WTC11 (cell line): ENCODE measurements at regions not wholly inside any gene's neighbourhood (a gene's known extent, or its start where the extent isn't known, plus 50 kb on each side); places are given as distances from the start of the nearest gene placed in this dataset.

ENCODE experiments used
- ATF2 ChIP-seq: sonication (generic); formaldehyde crosslinking; IDR thresholded peaks from 2 replicates; pipeline ENCODE4 v1.8.1; 2022; ENCODE audit warnings: low read depth, missing genetic modification reagents, borderline replicate concordance
- ATF3 ChIP-seq: sonication (generic); formaldehyde crosslinking; conservative IDR thresholded peaks from 2 replicates; pipeline ENCODE4 v1.8.1; 2022; ENCODE audit warnings: mild to moderate bottlenecking, missing genetic modification reagents
- CTCF ChIP-seq: fragments of 200-600 bp; IDR thresholded peaks from 2 replicates; pipeline ENCODE4 v1.8.0; 2022; ENCODE audit warnings: antibody characterized with exemption
- ERG ChIP-seq: fragments of 250-450 bp; sonication (Bioruptor Pico); IDR thresholded peaks from 2 replicates; pipeline ENCODE4 v1.8.0; 2021; ENCODE audit warnings: mild to moderate bottlenecking
- NFYB ChIP-seq: sonication (generic); formaldehyde crosslinking; conservative IDR thresholded peaks from 2 replicates; pipeline ENCODE4 v1.8.0; 2022; ENCODE audit warnings: low read depth, missing genetic modification reagents
- PRDM15 ChIP-seq: sonication (generic); formaldehyde crosslinking; IDR thresholded peaks from 2 replicates; pipeline ENCODE4 v1.8.0; 2022; ENCODE audit warnings: missing genetic modification reagents
- SP1 ChIP-seq: sonication (generic); formaldehyde crosslinking; conservative IDR thresholded peaks from 2 replicates; pipeline ENCODE4 v1.8.1; 2022; ENCODE audit warnings: missing genetic modification reagents
- TP53 ChIP-seq: sonication (generic); formaldehyde crosslinking; IDR thresholded peaks from 2 replicates; pipeline ENCODE4 v1.8.1; 2023; ENCODE audit warnings: mild to moderate bottlenecking, missing genetic modification reagents
- USF2 ChIP-seq: sonication (generic); formaldehyde crosslinking; IDR thresholded peaks from 2 replicates; pipeline ENCODE4 v1.8.1; 2023; ENCODE audit warnings: mild to moderate bottlenecking, missing genetic modification reagents, moderate library complexity
- ZBTB21 ChIP-seq: sonication (generic); formaldehyde crosslinking; IDR thresholded peaks from 2 replicates; pipeline ENCODE4 v1.8.1; 2023; ENCODE audit warnings: mild to moderate bottlenecking, missing genetic modification reagents, borderline replicate concordance

GRCh38 chr19:20318616-20319015 is 151.6 kb downstream of the ZNF486 start:
- TF ChIP-seq CTCF (no peak), ERG (CRISPR knock-in tag) (no peak), SP1 (CRISPR knock-in tag) (no peak), PRDM15 (CRISPR knock-in tag) (no peak), ATF3 (no peak), ATF2 (CRISPR knock-in tag) (no peak), USF2 (CRISPR knock-in tag) (no peak), ZBTB21 (no peak), NFYB (CRISPR knock-in tag) (no peak), TP53 (CRISPR knock-in tag) (no peak)
